ENCODE measurements at regions not wholly inside any gene's neighbourhood (a gene's known extent, or its start where the extent isn't known, plus 50 kb on each side); places are given as distances from the start of the nearest gene placed in this dataset.
"Not testable (repeated sequence)": the region's sequence is repeated elsewhere in the genome, so short reads cannot be mapped to it uniquely, and the experiment has no call there.

DNA sequence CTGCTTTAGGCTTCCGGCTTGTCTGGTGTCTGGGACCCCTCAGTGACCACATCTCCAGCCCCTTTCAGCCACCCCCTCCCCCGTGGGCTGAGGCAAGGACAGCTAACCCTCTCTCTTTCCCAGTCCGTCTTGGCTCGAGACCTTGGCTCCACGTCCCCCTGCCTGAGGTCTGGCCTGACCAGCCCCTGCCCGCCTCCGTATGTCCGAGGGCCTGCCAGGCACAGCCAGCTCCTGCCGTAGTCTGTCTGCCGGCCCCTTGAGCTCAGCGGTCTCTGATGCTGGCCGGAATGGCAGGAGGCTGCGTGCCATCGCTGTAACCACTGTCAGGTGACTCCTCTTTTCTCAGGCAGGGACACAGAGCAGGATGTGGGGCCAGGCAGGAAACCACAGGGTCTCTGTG, 73.3 kb upstream of the LRPAP1 start:
- H3K4me3 ChIP-seq (ENCODE audit: low read length): no peak overlapping the region
- TF ChIP-seq, protein P1, sequence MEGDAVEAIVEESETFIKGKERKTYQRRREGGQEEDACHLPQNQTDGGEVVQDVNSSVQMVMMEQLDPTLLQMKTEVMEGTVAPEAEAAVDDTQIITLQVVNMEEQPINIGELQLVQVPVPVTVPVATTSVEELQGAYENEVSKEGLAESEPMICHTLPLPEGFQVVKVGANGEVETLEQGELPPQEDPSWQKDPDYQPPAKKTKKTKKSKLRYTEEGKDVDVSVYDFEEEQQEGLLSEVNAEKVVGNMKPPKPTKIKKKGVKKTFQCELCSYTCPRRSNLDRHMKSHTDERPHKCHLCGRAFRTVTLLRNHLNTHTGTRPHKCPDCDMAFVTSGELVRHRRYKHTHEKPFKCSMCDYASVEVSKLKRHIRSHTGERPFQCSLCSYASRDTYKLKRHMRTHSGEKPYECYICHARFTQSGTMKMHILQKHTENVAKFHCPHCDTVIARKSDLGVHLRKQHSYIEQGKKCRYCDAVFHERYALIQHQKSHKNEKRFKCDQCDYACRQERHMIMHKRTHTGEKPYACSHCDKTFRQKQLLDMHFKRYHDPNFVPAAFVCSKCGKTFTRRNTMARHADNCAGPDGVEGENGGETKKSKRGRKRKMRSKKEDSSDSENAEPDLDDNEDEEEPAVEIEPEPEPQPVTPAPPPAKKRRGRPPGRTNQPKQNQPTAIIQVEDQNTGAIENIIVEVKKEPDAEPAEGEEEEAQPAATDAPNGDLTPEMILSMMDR (conservative IDR thresholded peaks at IDR 0.05; ENCODE audit: low read length): no peak
- DNase-seq (ENCODE audit: low read depth): no peak

DNA sequence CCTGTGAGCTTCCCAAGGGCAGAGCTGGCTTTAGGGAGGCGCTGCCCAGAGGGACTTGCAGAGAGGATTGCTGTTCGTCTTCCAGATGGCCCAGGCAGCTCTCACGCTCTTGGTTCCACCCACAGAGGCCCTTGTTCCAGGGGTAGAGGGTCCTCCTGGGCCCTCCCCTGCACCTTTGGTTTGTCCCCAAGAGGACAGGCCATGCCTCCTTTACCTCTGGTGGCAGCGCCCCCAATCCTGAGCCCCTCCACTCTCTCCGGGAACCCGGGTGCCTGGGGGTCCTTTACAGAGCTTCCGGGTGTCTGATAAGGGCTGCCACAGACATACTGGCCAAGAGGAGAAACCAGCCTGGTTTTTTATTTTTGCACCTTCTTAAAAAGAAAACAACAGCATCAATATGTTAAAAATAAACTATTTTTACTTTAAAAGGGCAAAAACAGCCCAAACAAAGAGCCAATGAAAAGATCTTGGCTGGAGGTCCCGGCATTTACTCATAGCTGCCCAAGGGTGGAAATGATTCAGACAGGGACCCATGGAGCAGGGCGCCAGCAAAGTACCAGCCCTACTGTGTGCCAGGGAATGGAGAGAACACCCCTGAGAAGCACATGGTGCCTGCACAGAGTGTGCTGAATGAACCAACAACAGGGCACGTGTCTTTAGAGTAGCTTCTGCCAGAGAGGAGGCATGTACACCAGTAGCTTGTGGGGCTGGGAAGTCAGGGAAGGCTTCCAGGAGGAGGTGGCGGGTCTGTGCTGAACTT, 70.8 kb upstream of the LRPAP1 start:
- DNase-seq (ENCODE audit: low read depth): not testable (repeated sequence)

DNA sequence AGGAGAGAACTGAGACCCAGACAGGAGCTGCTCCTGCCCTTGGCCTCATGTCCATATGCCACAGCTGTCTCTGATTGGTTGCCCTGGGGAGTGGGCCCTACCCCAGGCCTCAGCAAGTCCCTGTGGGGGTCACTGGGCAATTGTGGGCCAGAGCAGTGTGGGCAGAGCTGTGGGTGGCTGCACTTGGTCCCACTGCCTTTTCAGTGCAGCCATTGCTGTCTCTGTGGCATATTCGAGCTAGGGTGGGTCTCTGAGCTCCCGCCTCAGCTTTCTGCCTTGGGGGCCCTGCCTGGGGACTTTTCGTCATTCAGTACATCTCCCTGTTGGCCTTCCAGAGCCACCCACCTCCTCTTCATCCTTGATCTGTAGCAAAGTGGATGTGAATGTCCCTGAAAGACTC, 69.8 kb upstream of the LRPAP1 start:
- TF ChIP-seq, protein P1 (conservative IDR thresholded peaks at IDR 0.05; ENCODE audit: low read length): no peak
- no peak overlapping the region for H3K4me3 ChIP-seq (ENCODE audit: low read length)
- no peak for DNase-seq (ENCODE audit: low read depth)

More for the DNA sequence above, 70.8 kb upstream of the LRPAP1 start:
- H3K4me3 ChIP-seq (ENCODE audit: low read length): not testable (repeated sequence)

DNA sequence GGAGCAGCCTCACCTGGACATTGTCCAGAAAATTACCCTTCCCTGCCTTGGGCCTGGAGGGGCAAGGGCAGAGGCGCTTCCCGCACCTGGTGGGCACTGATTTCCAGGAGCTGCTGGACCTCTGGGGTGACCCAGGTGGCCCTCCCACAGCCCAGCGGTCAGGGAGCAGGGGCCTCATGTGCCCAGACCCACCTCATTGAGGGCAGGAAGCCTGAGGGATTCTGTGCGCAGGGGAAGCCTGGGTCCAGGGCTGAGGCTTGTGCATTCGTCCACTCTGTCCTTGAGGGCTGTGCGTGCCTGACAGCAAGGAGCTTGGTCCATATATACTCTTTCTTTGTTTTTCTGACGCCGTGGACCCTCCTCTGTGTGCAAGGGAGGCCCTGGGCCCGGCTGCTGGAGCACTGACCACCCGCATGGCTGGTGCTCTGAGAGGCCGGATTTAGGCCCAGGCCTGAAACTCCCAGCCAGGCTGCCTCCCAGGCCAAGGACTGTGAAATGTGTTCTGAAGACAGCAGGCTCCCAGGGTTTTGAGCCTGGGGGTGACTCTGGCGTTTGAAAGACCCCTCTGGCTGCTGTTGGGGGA, 69.0 kb upstream of the LRPAP1 start:
- not testable (repeated sequence) for DNase-seq (ENCODE audit: low read depth); H3K4me3 ChIP-seq (ENCODE audit: low read length)

DNA sequence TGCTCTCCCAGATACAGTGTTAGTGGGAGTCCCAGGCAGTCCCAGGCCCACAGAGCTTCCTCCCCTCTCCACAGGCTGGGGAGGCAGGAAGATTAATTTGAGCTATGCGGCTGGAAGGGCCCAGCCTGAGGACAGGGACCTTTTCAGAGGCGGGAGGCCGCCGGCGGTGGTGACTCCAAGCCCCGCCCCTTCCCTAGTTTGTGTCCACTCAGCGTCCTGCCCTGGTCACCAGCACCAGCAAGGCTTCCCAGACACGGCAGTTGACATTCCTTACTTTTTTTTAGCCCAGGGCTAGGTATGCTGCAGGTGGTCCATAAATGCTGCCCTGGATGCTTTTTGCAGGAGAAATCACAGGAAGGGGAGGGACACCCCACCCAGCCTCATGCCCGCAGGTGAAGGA, 67.7 kb upstream of the LRPAP1 start:
- TF ChIP-seq, protein P1 (conservative IDR thresholded peaks at IDR 0.05; ENCODE audit: low read length): no peak
- H3K4me3 ChIP-seq (ENCODE audit: low read length): no peak overlapping the region
- DNase-seq (ENCODE audit: low read depth): no peak

DNA sequence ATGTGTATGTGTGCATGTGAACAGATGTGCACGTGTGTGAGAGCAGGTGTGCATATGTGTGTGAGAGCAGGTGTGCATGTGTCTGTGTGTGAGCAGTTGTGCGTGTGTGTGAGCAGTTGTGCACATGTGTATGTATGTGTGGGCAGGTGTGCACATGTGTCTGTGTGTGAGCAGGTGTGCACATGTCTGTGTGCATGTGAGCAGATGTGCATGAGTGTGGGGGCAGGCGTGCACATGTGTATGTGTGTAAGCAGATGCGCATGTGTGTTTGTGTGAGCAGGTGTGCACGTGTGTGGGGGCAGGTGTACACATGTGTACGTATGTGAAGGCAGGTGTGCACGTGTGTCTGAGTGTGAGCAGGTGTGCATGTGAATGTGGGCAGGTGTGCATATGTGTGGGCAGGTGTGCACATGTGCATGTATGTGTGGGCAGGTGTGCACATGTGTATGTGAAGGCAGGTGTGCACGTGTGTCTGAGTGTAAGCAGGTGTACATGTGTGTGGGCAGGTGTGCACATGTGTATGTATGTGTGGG, 66.5 kb upstream of the LRPAP1 start:
- no peak overlapping the region for H3K4me3 ChIP-seq (ENCODE audit: low read length)
- no peak for DNase-seq (ENCODE audit: low read depth)
- TF ChIP-seq, protein P1 (conservative IDR thresholded peaks at IDR 0.05; ENCODE audit: low read length): no peak

DNA sequence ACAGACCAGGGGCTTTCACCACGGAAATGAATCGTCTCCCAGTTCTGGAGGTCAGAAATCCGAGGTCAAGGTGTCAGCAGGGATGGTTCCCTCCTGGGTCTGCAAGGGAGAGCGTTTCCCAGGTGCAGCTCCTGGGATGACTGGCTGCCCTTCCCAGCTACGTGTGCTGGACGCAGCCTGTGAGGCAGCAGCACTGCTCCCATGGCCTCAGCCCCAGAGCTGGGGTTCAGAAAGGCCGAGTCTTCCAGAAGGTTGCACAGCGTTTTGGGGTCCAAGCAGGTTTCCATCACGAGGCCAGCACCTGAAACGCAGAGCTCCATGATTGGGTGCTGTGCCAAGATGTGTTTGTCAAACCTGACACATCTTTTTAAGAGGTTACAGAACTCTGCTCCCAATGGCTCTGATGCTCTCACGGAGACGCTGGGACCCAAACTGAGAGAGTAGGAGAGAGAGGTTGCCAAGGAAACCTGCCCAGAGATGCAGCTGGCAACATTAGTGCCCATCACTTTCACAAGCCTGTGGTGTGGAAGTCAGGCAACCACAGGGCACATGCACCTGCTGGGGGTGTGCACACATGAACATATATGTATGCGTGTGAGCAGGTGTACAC, 65.8 kb upstream of the LRPAP1 start:
- not testable (repeated sequence) for DNase-seq (ENCODE audit: low read depth)

DNA sequence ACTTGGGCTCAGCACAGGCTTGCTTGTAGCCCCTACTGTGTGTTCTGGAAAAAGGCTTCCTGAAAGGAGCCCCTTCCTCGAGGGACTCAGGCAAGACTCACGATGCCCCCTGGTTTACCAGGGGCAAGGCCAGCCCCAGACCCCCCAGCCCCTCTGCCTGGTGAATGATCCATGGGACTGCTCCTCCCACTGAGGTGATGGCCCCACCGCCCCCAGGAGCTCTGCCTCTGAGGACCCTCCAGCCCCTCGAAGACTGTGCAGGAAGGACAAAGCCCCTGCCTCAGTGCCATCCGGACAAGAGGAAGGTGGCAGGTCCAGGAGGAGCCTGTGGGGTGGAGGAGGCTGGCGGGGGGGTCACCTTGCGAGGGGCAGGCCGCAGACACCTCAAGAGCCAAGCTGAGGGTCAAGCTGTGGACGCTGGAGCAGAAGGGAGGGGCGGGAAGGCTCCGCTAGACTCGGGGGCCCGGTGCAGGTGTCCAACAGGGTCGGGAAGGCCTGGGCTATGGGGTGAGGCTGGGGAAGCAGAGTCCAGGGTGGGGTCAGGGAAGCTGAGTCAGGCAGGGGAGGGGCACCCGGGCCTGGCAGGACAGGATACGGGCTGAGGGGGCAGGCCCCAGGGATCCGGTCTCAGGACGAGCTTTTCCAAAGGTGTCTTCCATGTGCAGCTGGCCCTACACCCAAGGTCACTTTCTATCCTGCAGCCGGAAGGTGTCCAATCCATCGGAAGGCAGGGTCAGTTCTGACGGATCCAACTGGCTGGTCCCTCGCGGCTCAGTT, 64.9 kb upstream of the LRPAP1 start:
- H3K4me3 ChIP-seq (ENCODE audit: low read length); DNase-seq (ENCODE audit: low read depth): not testable (repeated sequence)

More for the DNA sequence above, 65.8 kb upstream of the LRPAP1 start:
- not testable (repeated sequence) for H3K4me3 ChIP-seq (ENCODE audit: low read length)

DNA sequence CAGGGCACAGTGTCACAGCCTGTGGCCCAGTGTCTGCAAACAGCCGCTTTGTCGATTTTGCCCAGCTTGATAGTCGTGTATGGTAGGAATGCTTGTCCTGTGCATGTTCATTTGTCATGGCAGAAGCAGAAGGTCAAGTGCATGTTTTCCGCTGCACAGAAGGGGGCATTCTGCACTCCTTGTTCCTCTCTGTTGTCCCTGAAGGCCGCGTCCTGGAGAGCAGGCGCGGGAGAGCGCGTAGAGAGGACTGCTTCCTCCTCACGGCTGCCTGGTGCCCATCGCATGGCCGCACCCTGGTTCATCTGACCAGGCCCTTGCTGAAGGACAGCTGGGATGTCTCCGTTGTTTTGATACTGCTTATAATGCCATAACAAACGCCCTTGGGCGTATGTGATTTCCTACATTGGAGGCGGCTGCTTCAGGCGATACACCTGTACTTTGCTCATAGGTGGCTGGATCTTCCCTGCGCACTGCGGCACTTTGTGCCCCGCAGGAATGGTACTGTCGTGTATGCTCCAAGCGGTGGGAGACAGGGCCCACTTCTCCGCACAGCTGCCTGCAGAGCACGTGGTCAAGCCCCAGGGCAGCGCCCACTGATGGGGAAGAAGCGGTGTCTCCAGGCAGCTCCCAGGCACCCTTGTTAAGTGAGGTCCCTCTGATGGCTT, 63.5 kb upstream of the LRPAP1 start:
- not testable (repeated sequence) for DNase-seq (ENCODE audit: low read depth); H3K4me3 ChIP-seq (ENCODE audit: low read length)

DNA sequence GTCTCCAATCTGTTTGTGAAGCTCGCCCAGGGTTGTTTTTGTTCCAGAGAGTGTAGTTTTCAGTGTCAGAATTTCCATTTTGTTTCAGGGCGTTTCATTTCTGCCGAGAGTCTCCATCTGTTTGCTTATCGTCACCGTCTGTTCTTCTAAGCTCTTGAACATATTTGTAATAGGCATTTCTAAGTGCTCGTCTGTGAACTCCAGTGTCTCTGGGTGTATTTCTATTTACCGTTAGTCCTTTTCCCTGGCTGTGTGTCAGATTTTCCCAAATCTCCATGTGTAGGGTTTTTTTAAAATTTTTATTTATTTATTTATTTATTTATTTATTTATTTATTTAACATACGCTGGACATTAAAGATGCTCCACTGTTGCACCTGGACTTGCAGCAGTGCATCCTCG, 62.5 kb upstream of the LRPAP1 start:
- DNase-seq (ENCODE audit: low read depth); H3K4me3 ChIP-seq (ENCODE audit: low read length): not testable (repeated sequence)

DNA sequence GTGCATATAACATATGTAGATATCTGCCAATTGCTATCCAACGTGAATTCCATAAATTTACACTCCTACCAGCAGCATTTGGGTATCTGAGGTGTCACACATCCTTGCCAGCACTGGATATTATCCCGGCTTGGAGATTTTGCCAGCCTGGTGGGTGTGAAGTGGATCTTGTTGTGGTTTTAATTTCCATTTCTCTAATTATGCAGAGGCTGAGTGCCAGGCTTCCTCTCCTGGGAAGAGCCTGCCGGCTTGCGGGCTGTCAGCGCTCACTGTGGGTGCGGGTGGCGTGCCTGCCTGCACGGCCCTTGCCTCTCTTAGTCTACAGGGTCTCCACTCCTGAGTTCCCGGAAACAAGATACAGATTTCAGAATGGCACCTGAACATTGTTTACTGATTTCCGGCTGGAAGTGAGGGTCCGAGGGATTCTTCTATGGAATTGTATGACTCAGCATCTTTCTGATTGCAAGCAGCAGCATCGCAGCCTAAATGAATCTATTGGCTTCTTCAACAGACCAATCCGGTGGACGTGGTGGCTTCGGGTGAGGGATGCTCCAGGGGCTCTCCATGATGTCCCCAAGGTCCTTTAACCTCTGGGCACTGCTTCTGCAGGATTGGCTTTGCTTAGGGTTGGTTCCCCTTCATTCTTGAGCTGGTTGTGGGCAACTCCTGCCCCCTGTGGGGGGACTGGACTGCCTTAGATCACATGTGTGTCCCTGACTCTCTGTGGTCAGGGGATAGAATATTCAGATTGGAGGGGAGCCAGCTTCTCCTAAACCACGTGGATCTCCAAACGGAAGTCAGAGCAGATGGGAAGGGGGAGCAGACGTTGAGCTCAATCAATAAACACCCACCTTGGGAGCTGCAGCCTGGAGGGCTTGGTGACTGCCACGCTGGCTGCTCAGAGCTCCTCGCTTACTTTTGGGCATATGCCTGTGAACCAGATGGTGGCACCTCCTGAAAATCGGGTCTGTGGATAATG, 58.0 kb upstream of the LRPAP1 start:
- not testable (repeated sequence) for DNase-seq (ENCODE audit: low read depth); H3K4me3 ChIP-seq (ENCODE audit: low read length)

DNA sequence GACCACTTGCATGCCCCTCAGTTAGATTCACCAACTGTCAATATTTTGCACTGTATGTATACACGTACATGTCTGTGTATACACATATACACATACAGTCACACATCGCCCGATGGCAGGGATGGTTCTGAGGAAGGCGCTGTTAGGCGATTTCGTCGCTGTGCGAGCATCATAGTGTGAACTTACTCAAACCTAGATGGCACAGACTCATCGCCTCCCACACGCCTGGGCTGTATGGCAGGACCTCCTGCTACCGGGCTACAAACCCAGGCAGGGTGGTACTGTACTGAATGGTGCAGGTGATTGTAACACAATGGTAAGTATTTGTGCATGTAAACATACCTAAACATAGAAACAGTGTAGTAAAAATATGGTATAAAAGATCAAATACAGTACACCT, 57.2 kb upstream of the LRPAP1 start:
- not testable (repeated sequence) for DNase-seq (ENCODE audit: low read depth); H3K4me3 ChIP-seq (ENCODE audit: low read length)
